Osteoblast (primary cell): ENCODE measurements at regions not wholly inside any gene's neighbourhood (a gene's known extent, or its start where the extent isn't known, plus 50 kb on each side); places are given as distances from the start of the nearest gene placed in this dataset.

Experiments used
- DNase-seq: peaks from one replicate; pipeline ENCODE4 v3.0.0; 2011; ENCODE audit warnings: low spot score, mixed read lengths; ENCODE audit not compliant: insufficient read length; ENCODE audit errors: missing footprints
- H2AFZ ChIP-seq: 2 replicates; pipeline ENCODE4 v1.6.0; 2011; ENCODE audit warnings: mild to moderate bottlenecking, low read length
- H3K27ac ChIP-seq: 2 replicates; pipeline ENCODE4 v1.5.1; 2011; ENCODE audit warnings: mild to moderate bottlenecking, low read depth, low read length, moderate library complexity
- H3K27me3 ChIP-seq: 2 replicates; pipeline ENCODE4 v1.6.0; 2012; ENCODE audit warnings: mild to moderate bottlenecking, control low read depth, inconsistent platforms, low read length, moderate library complexity; ENCODE audit not compliant: insufficient read depth
- H3K36me3 ChIP-seq: 2 replicates; pipeline ENCODE4 v1.5.1; 2011; ENCODE audit warnings: mild to moderate bottlenecking, low read length, control low read depth, moderate library complexity; ENCODE audit not compliant: insufficient read depth
- H3K4me1 ChIP-seq: 2 replicates; pipeline ENCODE4 v1.5.1; 2011; ENCODE audit warnings: mild to moderate bottlenecking, low read length, control low read depth, moderate library complexity; ENCODE audit not compliant: insufficient read depth
- H3K4me2 ChIP-seq: 2 replicates; pipeline ENCODE4 v1.6.0; 2011; ENCODE audit warnings: mild to moderate bottlenecking, low read length; ENCODE audit not compliant: insufficient read depth
- H3K4me3 ChIP-seq: fragments of 200-600 bp; sonication (generic); 3 replicates; pipeline ENCODE4 v1.5.1; 2012; ENCODE audit warnings: mild to moderate bottlenecking, low read length, inconsistent platforms; ENCODE audit not compliant: insufficient read depth
- H3K79me2 ChIP-seq: 2 replicates; pipeline ENCODE4 v1.6.0; 2012; ENCODE audit warnings: mild to moderate bottlenecking, low read length, control low read depth, inconsistent platforms; ENCODE audit not compliant: insufficient read depth
- H3K9me3 ChIP-seq: 2 replicates; pipeline ENCODE4 v1.5.1; 2011; ENCODE audit warnings: low read depth, low read length, control low read depth
- H4K20me1 ChIP-seq: 2 replicates; pipeline ENCODE4 v1.6.0; 2012; ENCODE audit warnings: mild to moderate bottlenecking, low read length, control low read depth; ENCODE audit not compliant: insufficient read depth
- TF ChIP-seq, protein P1 (sequence below): IDR thresholded peaks from 2 replicates; pipeline ENCODE4 v1.5.1; 2011; ENCODE audit warnings: mild to moderate bottlenecking, low read depth, low read length, moderate library complexity; ENCODE audit errors: extremely low read depth

DNA sequence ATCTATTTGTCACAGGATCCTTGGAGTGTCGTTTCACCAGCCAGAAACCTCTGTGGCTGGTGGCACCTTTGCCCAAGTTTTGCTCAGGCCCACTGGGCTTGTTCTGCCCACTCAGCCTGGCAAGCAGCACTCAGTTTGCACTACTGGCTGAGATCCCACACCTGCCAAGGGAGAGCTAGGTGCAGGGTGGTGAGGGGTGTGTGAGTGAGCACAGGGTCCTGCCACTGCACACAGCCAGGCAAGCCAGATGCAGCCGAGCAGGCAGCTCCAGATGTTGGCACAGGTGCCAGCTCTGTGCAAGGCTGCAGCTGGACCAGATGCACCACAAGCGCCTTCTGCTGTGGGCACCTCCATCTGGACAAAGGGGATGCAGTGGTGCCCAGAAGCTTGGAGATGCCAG, 281.7 kb upstream of the UBE2E3 start:
- no peak overlapping the region for H3K4me3 ChIP-seq
- no peak overlapping the region for H2AFZ ChIP-seq
- no peaks in the 10 kb centered on the region for H4K20me1 ChIP-seq
- H3K9me3 ChIP-seq: no peaks in the 10 kb centered on the region
- TF ChIP-seq, protein P1, sequence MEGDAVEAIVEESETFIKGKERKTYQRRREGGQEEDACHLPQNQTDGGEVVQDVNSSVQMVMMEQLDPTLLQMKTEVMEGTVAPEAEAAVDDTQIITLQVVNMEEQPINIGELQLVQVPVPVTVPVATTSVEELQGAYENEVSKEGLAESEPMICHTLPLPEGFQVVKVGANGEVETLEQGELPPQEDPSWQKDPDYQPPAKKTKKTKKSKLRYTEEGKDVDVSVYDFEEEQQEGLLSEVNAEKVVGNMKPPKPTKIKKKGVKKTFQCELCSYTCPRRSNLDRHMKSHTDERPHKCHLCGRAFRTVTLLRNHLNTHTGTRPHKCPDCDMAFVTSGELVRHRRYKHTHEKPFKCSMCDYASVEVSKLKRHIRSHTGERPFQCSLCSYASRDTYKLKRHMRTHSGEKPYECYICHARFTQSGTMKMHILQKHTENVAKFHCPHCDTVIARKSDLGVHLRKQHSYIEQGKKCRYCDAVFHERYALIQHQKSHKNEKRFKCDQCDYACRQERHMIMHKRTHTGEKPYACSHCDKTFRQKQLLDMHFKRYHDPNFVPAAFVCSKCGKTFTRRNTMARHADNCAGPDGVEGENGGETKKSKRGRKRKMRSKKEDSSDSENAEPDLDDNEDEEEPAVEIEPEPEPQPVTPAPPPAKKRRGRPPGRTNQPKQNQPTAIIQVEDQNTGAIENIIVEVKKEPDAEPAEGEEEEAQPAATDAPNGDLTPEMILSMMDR: no peak
- H3K27me3 ChIP-seq: no peaks in the 10 kb centered on the region
- DNase-seq: no peak
- no peak overlapping the region for H3K27ac ChIP-seq
- H3K4me1 ChIP-seq: peaks cover 11% of the 10 kb centered on the region
- no peaks in the 10 kb centered on the region for H3K36me3 ChIP-seq
- no peaks in the 10 kb centered on the region for H3K79me2 ChIP-seq
- H3K4me2 ChIP-seq: no peak overlapping the region

DNA sequence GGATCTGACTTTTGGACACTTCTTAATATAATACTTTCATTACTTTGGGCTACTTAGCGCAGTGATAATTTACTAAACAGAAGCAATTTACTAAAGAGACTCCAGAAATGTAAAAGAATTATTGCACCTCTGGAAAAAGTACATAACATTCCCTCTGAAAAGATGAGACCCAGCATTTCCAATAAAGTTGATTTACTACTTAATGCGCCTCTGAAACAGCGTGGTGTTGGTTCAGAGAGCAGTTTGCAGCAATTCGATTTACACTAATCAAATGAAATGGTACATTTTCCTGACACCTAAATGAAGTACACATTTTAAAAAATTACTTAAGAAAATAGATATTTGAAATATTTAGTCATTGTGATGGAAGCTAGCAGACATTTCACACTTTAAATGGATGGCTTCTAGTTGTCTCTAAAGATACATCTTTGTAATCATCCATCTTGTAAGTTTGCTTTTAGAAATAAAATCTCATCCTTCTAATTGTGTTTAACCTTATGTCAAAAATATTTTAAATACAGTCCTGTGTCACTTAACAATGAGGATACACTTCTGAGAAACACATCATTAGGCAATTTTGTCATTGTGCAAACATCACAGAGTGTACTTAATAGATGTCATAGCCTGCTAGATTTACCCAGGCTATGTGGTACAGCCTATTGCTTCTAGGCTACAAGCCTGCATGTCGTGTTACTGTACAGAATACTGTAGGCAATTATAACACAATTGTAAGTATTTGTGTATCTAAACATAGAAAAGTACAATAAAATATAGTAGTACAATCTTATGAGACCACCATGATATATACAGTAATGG, 284.6 kb upstream of the UBE2E3 start:
- peak overlapping the region; percentile 68 for H2AFZ ChIP-seq

DNA sequence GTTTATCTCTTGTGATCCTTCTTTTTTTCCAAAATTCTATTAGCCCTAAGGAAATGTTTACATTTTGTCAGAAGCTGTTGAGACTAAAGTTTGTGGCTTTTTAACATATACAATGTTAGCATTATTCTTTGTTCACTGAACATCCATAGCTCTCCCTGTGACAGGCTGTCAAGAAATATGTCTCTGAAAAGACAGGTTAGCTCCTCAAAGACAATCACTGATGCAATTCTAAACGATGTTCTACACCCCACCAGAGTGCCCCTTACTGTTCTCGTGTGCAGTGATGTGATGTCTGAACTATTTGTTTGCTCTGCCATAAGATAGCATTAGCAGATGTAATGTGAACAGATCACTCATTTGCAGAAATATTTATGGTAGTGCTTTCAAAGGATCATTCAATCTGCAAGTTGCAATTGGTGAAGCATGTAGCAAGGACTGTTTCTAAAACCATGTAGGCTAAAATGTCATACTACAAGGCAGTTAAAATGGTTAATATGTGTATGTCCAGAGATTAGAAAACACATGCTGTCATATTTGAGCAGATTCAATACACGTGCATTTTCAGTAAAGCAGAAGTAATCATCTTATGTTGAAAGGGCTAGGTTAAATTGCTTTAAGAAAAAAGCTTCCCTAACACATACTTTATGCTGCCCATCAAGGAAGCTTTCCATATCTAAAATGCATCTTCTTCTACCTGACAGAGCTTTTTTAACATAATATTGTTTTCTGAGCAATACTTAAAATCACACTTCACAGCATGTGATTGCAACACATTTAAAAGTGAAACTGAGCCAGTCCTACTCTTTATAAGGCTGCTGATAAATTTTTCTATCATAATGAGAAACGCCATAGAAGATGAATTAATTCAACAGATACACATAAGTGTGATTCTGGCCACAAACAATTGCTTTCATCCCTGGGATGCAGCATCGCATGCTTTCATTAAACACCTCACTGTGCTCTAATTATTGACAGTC, 285.7 kb upstream of the UBE2E3 start:
- H3K4me1 ChIP-seq: peaks cover 11% of the 10 kb centered on the region
- H4K20me1 ChIP-seq: no peaks in the 10 kb centered on the region
- peak overlapping the region; percentile 55 for H3K4me3 ChIP-seq
- no peaks in the 10 kb centered on the region for H3K36me3 ChIP-seq
- no peaks in the 10 kb centered on the region for H3K9me3 ChIP-seq
- no peak overlapping the region for H3K27ac ChIP-seq
- DNase-seq: no peak
- peak overlapping the region; percentile 68 for H2AFZ ChIP-seq
- peak overlapping the region; percentile 77 for H3K4me2 ChIP-seq
- H3K27me3 ChIP-seq: no peaks in the 10 kb centered on the region
- H3K79me2 ChIP-seq: no peaks in the 10 kb centered on the region
- TF ChIP-seq, protein P1: no peak

More for the DNA sequence above, 284.6 kb upstream of the UBE2E3 start:
- no peaks in the 10 kb centered on the region for H4K20me1 ChIP-seq
- no peak for DNase-seq
- TF ChIP-seq, protein P1: no peak
- no peak overlapping the region for H3K27ac ChIP-seq
- peak overlapping the region; percentile 55 for H3K4me3 ChIP-seq
- H3K36me3 ChIP-seq: no peaks in the 10 kb centered on the region
- peak overlapping the region; percentile 77 for H3K4me2 ChIP-seq
- H3K9me3 ChIP-seq: no peaks in the 10 kb centered on the region
- H3K27me3 ChIP-seq: no peaks in the 10 kb centered on the region
- peaks cover 11% of the 10 kb centered on the region for H3K4me1 ChIP-seq
- H3K79me2 ChIP-seq: no peaks in the 10 kb centered on the region
